Activated CD4-positive, alpha-beta T cell treated with anti-CD3 and anti-CD28 coated beads, Interleukin-2, Interleukin-6, amounts not matched to agents 100 ng/mL and 50 ng/mL, durations not matched to agents 16 hours and 8 hours (primary cell): ENCODE measurements at regions not wholly inside any gene's neighbourhood (a gene's known extent, or its start where the extent isn't known, plus 50 kb on each side); places are given as distances from the start of the nearest gene placed in this dataset.

Experiments
- DNase-seq: peaks from one replicate; pipeline ENCODE4 v3.0.0-alpha.2; 2020

DNA sequence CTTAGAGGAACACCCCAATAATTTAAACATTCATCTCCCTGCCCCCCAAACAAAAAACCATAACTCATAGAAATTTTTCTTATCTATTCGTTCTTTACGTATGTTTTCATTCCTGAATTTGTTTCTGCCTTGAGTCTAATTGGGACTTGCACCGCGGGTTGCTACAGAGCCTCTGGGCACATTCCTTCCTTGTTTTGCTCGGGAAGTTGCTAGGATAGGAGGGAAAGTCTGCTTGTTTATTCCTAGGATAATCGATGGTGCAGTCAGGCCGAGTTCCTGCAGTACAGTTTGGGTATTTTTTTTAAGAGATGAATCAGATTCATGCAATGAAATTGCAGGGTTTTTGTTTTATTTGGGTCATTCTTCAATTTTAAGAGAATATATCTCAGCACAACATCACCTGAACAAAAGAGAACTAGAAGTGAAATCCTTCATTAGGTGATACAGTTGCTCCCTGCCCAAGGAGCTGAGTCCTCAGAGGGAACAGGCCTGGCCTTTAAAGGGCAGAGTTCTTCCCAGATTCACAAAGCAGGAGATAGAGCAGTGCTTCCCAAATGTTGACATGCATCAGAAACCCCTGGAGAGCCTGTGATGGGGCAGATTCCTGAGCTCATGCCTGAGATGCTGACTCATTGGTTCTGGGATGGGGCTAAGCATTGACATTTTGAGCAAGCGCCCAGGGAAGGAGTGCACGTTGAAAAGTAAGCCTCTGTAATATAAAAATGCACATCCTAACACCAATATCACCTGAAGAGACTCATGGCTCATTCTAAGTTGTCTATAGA, 114.9 kb upstream of the FAM9B start:
- no peak for DNase-seq

DNA sequence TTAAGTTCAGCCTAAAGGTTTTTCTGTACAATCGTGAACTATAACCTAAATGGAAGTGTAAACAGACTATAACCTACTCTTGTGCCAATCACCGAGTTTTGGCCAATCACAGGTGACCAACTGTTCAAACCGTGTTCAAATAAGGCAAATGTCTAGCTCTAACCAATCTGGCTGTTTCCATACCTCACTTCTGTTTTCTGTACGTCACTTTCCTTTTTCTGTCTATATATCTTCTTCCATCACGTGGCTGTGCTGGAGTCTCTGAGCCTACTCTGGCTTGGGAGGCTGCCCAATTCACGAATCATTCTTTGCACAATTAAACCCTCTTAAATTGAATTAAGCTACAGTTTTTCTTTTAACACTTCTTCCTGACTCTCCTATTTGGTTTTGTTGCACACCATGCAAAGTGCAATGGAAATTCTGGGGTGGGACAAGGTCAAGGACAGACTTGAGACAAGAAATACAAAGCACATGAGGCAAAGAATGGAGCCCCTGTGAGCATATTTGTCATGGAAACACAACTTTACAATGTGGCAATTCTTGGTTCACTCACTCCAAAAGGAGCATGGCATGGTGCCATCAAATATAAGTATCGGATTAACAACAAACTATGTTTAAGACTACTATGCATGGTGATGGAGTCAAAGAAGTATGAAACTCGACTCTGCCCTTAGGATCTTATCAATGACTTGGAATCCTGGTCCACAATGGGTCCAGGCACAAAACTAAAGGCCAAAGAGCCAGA, 115.7 kb upstream of the FAM9B start:
- DNase-seq, result no peak

DNA sequence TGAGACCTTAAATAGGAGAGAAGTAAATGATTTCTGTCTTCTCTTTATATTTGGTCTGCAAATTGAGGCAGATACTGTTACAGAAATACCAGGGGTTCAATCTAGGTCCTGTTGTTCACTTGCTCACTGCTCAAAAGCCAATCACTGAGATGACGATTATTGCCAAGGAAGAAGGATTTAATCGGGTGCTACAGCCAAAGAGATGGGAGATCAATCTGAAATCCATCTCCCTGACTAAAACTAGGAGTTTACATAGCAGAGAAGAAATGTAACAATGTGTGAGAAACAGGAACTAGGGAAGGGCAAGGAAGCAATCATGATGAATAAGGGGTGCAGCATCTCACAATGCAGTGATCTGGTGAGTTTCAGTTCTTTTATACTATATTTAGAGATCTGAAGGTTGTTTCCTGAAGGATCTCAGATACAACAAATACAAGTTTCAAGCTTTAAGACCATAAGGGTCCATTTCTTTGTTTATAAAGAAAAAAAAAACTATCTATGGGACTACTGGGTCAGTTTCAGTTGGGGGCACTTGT, 117.9 kb upstream of the FAM9B start:
- no peak for DNase-seq

DNA sequence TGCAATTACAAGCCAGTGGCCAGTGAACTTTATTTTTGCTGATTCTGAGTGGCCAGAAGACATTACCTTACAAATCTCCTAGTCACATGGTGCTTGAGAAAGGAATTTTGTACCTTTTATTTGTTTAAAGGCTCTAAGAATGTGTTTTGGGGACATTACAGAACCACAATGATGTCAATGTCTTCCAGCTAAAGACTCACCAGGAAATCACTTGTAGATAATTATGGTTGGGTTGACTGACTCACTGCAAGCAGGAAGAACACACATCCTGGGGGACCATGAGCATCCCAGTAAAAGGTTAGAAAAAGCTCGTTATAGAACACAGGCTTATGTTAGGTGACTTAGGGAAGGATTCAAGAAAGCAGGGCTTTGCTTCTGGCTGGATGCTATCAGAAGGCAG, 119.4 kb upstream of the FAM9B start:
- DNase-seq, result no peak

DNA sequence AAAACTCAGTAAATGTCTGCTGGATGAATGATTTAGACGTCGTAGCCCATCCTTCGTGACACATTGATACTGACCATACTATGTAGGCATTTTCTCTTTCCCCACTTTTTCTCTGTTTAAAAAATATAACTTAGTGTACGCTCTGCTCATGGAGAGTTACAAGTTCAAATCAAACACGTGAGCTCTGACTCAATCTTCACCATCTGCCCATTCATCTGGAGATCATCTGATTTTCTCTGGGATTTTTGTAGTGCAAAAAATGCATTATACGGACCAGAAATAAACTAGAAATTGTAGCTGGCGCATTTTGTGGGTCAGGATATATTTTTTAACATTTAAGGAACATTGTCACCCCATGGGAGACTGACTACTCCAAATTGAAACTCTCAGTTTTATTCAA, 124.7 kb upstream of the FAM9B start:
- DNase-seq, result no peak

DNA sequence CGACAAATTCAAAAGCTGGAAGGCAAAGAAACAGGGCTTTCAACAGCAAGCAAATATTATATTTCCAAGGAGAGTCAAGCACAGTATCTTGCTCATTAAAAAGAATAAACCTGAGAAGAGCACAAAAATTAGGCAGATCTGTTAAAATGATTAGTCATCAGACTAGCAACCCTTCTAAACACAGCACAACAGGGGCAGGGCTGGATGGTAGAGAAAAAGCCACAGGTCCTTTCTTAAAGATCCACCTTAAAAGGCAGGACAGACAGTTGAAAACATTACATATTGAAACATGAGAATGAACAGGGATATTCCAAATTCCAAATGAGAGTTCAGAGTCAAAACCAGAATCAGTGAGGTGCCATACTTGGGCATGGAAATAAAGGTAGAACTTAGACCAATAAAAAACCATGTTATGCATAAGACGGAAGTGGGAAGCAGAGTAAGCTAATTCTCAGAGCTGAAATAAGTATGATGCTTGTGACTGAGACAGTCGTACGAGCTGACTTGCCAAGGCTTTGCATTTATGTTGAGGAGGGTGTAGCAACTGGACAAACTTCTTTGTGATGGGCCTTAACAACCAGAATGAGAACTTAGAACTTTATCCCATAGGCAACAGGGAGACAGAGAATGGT, 126.9 kb upstream of the FAM9B start:
- no peak for DNase-seq

DNA sequence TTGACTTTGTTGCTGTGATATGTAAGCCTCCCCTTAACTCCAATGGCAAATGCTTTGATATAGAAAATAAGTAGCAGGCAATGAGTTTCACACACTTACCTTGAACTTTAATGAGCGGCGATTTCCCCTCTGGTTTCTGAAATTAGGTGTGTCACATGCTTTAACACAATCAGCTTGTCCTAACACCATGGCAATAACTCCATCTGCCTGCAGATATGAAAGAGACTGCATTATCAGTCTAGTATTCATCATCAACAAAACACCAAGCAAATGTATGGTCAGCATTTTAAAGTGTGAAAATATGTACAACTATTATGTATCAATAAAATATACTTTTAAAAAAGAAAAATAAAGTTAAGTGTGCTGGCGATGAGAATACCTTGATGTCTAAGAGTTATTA, 128.8 kb upstream of the FAM9B start:
- DNase-seq, result no peak

DNA sequence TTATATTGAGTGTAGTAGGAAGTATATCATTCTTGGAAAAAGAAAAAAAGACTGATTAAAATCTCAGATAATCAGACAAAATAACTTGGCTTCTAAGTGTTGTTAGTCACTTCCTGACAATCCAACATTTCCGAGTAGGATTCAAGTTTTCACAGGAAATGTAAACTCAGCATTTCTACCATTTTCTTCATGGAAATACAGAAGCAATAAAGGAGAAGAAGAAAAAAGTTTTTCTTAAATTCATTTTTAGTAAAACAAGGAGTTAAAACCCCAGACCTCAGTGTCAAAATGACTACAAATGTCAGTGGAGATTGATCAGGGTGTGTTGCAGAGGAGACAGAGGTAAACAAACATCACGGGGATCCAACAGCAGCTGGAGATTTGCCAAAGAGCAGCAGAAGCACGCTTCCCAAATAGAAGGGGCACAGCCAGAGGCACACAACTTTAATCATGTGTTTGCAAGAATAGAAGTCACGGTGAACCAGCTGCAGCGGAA, 129.3 kb upstream of the FAM9B start:
- no peak for DNase-seq

DNA sequence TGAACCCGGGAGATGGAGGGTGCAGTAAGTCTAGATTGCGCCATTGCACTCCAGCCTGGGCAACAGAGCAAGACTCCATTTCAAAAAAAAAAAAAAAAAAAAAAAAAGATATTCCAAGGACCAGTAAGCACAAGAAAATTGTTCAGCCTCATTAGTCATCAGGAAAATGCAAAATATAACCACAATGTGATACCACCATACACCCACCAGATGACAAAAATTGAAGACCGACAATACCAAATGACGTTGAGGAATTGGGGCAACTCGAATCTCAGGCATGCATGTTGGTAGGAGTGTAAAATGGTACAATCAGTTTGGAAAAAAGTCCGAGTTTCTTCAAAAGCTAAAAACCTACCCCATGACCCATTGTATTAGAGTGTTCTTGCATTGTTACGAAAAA, 130.2 kb upstream of the FAM9B start:
- no peak for DNase-seq

DNA sequence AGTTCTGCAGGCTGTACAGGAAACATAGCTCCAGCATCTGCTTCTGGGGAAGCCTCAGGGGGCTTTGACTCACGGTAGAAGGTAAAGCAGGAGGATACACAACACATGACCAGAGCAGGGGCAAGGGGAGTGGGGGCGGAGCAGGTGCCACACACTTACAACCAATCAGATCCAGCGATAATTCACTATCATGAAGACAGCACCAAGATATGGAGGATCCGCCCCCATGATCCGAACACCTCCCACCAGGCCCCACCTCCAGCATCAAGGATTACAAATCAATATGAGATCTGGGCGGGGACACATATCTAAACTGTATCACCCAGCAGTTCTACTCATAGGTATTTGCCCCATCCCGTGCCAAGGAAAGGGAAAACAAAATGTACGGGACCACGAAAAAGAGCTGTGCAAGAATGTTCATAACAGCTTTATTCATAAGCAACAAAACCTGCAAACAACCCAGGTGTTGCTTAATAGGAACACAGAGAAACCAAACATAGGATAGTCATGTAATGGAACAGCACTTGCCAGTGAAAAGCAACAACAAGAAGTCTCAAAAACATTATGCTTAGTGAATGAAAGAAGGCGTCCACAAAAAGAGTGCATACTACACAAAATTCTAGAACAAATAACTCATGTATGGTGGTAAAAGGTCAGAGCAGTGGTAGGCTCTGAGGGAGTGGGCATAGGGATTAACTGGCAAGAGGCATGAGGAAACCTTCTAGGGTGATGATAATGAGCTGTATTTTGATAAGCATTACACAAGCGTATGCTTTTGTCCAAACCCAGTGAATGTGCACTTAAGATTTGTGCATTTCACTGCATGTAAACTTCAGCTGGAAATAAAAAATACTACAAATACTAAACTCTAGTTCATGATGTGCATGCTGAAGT, 130.9 kb upstream of the FAM9B start:
- DNase-seq, result no peak

DNA sequence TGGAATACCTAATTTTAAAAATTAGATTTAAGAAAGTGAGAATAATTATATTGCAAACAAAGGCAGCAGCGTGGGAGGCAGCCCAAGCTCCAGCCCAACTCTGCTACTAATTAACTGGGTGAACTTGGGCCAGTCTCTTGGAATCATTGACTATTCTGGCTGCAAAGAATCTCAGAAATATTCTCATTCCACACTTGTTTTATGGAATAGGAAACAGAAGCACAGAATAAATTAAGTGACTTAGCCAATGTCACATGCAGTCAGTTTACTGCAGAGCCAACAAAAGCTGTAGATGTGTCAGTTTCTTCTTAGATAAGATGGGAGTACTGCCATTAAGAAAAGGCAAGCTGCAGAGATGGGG, 132.6 kb upstream of the FAM9B start:
- no peak for DNase-seq

DNA sequence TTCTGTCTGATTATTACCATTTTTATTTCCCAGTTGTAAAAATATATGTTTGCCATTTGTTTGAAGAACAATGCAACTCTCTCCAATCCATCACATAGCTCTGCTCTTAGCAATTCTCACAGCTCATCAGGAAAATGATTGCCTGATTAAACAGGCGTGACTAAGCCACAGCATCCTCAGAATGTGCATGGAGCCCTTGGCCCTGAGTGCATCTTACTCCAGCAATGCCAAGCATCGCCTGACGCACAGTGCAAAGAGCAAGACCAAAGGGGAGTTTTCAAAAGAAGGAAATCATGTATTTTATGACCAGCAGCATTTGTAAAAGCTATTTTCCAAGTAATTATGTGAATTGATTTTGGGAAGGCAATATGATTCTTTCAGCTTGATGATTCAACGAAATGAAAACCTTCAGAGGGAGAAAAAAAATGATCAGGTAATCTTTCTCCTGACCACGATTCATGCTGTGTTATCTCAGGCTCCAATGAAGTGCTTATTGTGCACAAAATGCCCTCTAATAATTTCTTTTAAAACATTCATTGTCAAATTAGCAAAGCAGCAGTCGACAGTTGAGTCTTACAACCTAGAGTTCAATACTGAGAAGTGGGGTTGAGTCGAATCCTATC, 138.0 kb upstream of the FAM9B start:
- no peak for DNase-seq

DNA sequence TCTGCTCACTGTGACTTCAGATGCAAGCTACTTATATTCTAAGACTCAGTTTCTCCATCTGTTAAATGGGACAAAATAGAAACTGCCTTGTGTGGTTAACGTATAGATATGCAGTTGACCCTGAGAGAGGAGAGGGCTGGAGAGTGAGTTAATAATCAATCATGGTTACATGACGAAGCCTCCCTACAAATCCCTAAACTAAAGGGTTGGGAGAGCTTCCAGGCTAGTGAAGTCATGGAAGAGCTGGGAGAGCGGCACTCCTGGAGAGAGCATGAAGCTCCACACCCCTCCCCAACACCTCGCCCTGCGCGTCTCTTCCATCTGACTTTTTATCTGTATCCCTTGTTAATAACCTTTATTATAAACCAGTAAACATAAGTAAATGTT, 138.5 kb upstream of the FAM9B start:
- no peak for DNase-seq

DNA sequence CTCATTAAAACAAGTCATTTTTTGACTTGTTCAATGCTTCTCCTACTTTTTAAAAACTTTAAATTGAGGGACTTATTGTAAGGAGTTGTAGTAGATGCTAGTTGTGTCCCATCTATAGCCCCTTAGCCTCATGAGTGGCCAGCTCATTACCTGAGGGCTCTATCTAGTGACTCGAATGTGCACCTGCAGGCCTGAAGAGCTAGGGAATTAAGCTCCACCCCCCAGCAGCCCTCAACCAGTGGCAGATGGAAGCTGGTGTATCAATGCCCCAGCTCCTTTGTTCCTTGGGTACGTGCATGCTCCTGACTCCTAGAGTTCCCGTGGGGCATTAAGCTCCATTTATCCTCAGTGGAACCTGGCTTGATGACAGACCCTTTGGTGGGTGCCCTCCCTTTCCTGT, 146.7 kb upstream of the FAM9B start:
- DNase-seq, result no peak

DNA sequence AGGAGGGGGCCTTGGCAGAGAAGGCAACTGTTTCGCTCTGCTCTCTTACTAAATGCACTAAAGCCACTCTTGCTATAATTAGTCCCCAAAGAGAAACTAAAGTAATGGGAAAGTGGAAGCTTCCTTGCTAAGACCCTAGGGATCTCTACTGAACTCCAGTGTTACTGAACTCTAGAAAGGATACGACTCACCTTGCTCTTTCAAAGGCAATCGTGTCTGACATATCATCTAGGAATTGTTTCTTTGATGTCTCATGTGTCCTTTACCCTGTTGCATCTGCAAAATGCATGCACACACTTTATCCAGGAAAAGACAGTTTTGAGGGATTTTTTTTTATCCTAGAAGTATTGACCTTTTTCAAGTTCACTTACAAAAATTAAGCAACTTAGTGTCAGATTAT, 148.1 kb upstream of the FAM9B start:
- no peak for DNase-seq

DNA sequence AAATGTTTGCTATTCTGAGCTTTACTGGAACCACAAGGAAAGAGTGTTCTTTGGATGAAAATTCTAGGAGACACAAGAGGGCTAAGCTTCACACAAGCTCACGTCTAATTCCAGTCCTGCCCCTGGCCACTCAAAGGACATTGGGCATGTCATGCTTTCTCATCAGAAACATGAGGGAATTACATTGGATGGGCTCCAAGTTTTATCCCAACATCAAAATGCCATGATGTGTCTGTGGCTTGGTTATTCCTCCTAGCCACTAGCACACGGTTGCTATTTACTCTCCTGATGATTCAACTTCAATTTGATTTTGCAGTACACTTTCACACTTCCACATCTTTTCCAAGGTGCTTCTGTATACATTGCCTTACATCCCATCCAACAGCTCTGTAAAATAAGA, 149.6 kb upstream of the FAM9B start:
- no peak for DNase-seq

DNA sequence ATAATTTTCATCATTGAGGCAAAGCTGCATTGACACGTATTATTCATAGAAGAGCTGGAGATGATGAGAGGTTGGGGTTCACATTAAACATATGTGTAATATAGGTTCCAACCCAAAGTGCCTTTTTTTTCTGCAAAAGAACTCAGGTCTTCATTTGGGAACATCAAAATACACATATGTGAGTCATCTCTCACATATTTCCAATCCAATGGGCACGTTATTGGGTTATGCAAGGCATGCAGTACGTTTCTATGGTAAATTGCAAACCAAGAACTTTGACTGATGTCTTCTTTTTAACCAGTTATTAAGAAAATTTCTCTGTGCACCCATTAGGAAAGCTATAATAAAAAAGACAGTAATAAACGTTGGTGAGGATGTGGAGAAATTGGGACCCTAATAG, 150.3 kb upstream of the FAM9B start:
- DNase-seq, result no peak

DNA sequence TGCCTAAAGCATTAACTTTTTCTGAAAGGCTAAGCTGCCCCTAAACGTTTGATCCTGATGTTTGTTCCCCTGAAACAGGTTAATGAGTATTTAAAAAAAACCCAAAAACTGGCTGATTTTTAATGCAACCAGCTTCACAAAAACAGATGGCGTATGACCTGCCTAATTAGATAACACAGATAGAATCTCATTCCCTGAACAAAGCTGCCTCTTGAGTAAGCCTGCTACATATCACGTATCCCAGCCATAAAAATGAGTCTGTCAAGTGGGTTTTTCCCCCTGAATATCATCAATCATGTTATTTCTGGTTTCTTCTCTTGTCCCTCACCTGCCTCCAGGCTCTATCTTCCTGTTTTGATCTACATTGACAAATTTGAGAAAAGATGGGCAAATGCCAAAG, 154.2 kb upstream of the FAM9B start:
- no peak for DNase-seq

DNA sequence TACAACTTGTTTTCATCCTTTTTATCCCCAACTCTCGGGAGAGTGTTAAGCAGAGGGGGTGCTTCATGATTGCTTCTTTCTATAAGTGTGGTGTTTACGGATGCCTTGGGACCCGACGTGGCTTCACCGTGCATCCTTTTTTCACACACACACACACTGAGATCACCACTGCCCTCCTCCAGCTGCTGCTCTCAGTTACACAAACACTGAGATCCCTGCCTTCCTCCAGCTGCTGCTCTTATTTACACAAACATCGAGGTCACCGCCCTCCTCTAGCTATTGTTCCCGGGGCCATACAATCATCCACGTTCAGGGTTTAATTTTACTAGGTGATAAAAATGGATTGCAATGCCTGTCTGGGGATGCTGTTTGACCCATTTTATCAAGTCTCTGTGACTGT, 155.4 kb upstream of the FAM9B start:
- DNase-seq, result no peak

DNA sequence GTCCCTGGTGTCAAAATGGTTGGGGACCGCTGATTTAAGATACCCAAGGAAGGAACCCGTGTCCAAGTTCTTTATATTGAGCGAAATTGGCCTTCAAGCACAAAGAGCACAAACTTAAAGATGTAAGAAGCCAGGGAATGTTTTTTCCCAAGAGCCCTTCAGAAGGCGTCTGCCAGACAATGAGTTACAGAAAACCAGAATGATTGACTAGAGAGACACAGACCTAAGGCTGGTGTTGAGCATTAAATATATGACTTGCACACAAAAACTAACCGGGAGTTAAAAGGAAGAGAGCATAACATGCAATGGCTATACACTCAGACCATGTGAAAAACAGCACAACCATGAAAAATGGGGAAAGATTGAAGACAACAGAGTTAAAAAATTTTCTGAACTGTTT, 157.5 kb upstream of the FAM9B start:
- DNase-seq, result no peak

DNA sequence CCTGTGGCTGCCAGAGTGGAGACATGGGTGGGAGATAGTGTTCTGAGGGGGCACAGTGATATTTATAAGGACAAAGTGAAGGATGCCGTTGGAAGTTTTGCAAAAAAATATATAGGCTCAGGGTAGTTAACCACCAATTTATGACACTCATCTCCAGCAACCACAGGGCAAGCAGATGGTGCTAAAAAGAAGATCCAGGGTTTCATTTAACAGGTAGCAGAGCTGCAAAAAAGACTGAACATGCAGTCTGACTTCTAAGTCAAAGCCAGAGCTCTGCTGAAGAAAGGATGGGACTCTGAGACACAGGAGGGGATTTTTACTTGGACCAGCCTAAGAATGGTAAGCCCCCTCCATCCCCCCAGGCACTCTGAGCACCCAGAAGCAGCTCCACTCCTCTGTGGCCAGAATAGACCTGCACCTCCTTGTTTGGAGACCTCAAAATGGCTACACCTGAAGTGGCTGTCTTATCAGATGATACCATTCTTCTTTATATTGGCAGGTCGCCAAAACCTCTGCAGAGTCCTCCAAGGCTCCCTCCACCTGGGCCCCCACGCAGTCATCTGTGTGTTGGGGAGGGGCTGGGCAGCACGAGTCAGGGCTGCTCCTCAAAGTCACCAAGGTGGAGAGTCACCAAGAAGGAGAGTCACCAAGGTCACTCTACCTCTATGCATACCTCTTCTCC, 161.4 kb upstream of the FAM9B start:
- no peak for DNase-seq
